NCI-H82 (cell line): ENCODE measurements at regions not wholly inside any gene's neighbourhood (a gene's known extent, or its start where the extent isn't known, plus 50 kb on each side); places are given as distances from the start of the nearest gene placed in this dataset.

Source experiments
- DNase-seq: peaks from one replicate; lab custom pipeline; 2025; lab: John Stamatoyannopoulos, UW

- peak; percentile 17 for DNase-seq
Observed at GRCh38 chr22:27175021-27175838, 517.8 kb downstream of the MIAT start.

GRCh38 chr22:27175974-27176373 lies 518.6 kb downstream of the MIAT start:
- DNase-seq = no peak

GRCh38 chr22:27179161-27179560 lies 521.8 kb downstream of the MIAT start:
- DNase-seq = no peak

GRCh38 chr22:27181537-27181936 lies 524.1 kb downstream of the MIAT start:
- no peak for DNase-seq

- DNase-seq = no peak
Observed at GRCh38 chr22:27183474-27183873, 526.1 kb downstream of the MIAT start.

GRCh38 chr22:27185099-27185709 lies 527.8 kb downstream of the MIAT start:
- DNase-seq = no peak

GRCh38 chr22:27185760-27186302 lies 528.4 kb downstream of the MIAT start:
- DNase-seq = no peak

- DNase-seq = no peak
Observed at GRCh38 chr22:27186643-27187042, 529.3 kb downstream of the MIAT start.

- DNase-seq = peak; percentile 87
Observed at GRCh38 chr22:27192135-27192829, 534.9 kb downstream of the MIAT start.

- DNase-seq = no peak
Observed at GRCh38 chr22:27193215-27193614, 535.8 kb downstream of the MIAT start.

- DNase-seq = no peak
Observed at GRCh38 chr22:27193636-27194035, 536.2 kb downstream of the MIAT start.

- DNase-seq = no peak
Observed at GRCh38 chr22:27194096-27194748, 536.8 kb downstream of the MIAT start.

GRCh38 chr22:27195094-27195493 lies 537.7 kb downstream of the MIAT start:
- DNase-seq = no peak

GRCh38 chr22:27195494-27195893 lies 538.1 kb downstream of the MIAT start:
- no peak for DNase-seq

GRCh38 chr22:27196606-27197005 lies 539.2 kb downstream of the MIAT start:
- DNase-seq = no peak

GRCh38 chr22:27197052-27197451 lies 539.7 kb downstream of the MIAT start:
- DNase-seq = no peak

- no peak for DNase-seq
Observed at GRCh38 chr22:27197618-27198017, 540.2 kb downstream of the MIAT start.

- no peak for DNase-seq
Observed at GRCh38 chr22:27198518-27199035, 541.2 kb downstream of the MIAT start.

- DNase-seq = no peak
Observed at GRCh38 chr22:27199354-27199753, 542.0 kb downstream of the MIAT start.

- DNase-seq = no peak
Observed at GRCh38 chr22:27201276-27201675, 543.9 kb downstream of the MIAT start.

GRCh38 chr22:27201741-27202140 lies 544.4 kb downstream of the MIAT start:
- no peak for DNase-seq

- DNase-seq = no peak
Observed at GRCh38 chr22:27203276-27203660, 545.9 kb downstream of the MIAT start.
